SK-N-MC (cell line): ENCODE measurements at regions not wholly inside any gene's neighbourhood (a gene's known extent, or its start where the extent isn't known, plus 50 kb on each side); places are given as distances from the start of the nearest gene placed in this dataset.

Experiments
- EZH2 ChIP-seq: fragments of 200-600 bp; sonication (generic); IDR thresholded peaks from one replicate; pipeline ENCODE4 v1.6.1; 2017; ENCODE audit warnings: antibody characterized with exemption
- FOXP2 ChIP-seq: optimal IDR thresholded peaks from 2 replicates; pipeline ENCODE3; 2011; ENCODE audit warnings: mild to moderate bottlenecking, moderate library complexity; ENCODE audit not compliant: insufficient read depth; ENCODE audit errors: extremely low read length, control extremely low read depth
- POLR2AphosphoS5 ChIP-seq: IDR thresholded peaks from 2 replicates; pipeline ENCODE4 v1.6.1; 2012; ENCODE audit warnings: mild to moderate bottlenecking, low read depth, low read length, borderline replicate concordance

DNA sequence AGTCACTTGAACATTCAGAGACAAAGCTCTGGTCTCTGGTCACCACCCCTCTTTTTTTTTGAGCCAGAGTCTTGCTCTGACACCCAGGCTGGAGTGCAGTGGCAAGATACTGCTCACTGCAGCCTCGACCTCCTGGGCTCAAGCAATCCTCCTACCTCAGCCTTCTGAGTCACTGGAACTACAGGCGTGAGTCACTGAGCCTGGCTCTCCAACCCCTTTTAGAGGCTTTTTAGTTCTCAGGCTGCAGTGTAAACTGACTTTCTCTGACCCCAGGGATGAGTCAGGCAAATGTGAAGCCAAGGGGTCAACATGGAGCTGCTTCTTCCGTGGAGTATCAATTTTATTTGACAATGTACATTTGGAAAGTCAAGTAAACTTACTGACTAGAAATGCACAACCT, 229.2 kb downstream of the PTTG2 start:
- TF ChIP-seq EZH2 (no peak), POLR2AphosphoS5 (no peak), FOXP2 (no peak)
